GM19468 (cell line): ENCODE measurements at regions not wholly inside any gene's neighbourhood (a gene's known extent, or its start where the extent isn't known, plus 50 kb on each side); places are given as distances from the start of the nearest gene placed in this dataset.

Experiments
- ATAC-seq: cut with Tn5 transposase; IDR thresholded peaks from one replicate; pipeline ENCODE4 v1.9.1; 2021; ENCODE audit warnings: mild to moderate bottlenecking, moderate library complexity, moderate number of reproducible peaks; ENCODE audit not compliant: unreplicated experiment; ENCODE audit errors: extremely low read depth

DNA sequence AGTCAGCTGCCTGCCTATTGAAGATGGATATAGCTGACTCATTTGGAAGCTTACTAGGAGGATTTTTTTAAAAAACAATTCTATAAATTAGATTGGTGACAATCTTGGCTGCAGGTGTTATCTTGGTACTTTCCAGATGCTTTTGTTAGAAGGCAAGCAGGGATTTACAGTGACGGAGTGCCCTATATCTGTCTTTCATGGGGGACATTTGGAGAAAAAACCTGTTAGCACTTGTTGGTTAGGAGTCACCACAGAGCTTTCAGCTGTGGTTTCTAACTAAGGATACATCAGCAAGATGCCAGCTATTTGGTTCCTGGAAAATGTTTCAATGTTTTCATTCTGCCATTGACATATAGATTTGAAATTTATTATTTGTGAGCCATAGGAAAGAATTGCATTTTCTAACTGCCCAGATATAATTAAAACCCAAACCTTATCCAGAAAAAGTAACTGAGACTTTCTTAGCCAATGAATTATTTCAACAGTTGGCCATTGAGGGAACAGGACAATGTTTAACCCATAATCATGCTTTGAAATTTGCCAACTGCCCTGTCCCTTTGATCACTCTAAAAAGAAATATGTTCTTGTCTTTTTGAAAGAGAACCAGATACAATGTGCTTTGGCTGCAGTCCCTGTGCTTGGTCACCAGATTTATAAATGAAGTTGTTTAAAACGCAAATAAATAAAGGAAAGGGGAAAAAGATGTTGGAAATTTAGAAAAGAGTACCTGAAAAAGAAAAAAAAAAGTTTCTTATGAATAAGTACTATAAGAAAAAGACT, 761.0 kb upstream of the CXADR start:
- ATAC-seq = no peak

DNA sequence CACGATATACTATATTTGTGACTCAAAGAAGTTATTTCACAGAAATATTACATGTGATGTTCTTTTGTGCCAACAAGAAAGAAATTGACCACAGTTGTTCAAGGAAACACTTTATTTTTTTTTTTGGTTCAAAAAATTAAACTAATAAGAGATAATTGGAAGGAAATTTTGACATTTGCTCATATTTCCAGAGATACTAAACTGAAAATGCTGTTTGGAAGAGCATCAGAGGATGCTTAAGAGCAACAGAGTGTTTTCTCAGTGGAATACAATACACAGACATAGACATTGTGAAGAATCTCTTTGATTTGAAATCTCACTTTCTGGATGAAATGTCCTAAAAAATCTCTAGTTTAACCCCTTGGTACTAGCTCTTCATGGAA, 760.4 kb upstream of the CXADR start:
- no peak for ATAC-seq

DNA sequence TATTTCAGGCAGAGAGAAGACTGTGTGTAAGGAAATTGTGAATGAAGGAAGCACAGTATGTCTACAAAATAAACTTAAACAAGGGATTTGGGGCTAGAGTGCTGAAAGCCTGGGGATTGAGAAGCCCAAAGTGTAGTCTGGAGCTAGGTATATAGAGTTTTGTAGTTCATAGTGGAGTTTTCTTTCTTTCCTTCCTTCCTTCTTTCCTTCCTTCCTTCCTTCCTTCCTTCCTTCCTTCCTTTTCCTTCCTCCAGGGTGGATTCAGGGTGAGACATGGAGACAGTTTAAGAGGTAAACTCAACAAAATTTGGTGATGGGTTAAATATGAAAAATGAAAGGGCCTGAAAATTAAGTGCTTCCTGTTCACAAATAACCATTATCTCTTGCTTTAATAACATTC, 757.8 kb upstream of the CXADR start:
- no peak for ATAC-seq

DNA sequence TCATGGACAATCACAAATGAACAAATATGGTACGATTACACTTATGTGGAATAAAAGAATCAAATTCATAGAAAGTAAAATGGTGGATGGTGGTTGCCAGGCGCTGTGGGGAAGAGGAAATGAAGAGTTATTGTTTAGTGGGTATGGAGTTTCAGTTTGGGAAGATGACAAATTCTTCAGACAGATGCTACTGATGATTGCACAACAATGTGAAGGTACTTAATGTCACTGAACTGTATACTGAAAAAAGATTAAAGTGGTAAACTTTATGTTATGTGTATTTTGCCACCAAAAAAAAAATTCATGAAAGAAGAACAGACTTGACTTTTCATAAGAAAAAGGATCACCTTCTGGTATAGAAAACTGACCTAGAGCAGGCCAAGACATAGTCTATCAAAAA, 745.6 kb upstream of the CXADR start:
- no peak for ATAC-seq

DNA sequence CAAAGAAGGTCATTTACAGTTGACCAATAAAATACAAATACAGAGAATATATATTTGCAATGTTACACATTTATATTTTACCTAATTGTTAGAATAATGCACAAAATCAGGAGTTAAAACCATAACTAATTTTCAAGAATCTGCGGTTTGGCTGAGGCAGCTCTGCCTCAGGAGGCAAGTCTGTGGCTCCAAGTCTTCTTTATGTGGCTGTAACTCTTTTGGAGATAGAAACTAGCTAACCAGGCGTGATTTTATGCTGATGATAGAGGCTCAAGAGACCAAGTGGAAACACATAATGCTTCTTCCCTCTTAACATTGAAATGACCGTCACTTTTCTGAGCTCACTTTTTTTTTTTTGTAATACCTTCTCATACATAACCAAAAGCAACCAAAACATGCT, 744.7 kb upstream of the CXADR start:
- ATAC-seq = no peak

DNA sequence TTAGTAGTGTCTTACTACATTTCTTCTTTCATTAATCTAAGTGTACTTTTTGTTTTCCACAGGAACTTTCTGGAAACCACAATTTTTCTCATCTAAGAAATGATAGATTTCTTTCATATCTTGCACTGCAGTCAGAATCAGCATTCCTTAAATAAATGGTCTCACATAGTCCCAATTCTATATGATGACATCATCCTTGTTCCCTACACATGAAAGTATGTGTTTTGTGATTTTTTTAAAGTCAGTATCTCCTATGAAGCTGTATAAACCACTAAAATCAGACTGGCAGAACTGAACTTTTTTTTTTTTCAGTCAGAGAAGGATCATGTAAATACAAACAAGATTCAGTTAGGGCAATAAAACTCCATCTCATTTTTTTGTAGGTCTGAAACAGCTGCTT, 742.6 kb upstream of the CXADR start:
- ATAC-seq = no peak

DNA sequence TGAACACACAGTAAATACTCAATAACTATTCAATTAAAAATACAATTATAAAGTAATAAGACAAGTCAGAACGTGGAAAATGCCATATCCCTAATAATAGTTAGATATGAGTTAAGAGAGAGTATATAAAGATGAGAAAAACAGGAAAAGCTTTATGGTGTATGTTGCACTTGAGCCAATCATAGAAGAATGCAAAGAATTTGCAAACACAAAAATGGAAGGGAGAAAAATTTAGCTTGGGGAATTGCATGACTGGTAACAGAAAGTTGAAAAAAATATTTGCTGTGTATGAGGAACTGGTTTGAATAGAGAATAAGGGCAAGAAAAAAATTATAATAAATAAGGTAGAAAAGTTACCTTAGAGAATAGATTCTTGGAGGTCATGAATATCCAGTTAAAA, 739.6 kb upstream of the CXADR start:
- ATAC-seq = no peak

DNA sequence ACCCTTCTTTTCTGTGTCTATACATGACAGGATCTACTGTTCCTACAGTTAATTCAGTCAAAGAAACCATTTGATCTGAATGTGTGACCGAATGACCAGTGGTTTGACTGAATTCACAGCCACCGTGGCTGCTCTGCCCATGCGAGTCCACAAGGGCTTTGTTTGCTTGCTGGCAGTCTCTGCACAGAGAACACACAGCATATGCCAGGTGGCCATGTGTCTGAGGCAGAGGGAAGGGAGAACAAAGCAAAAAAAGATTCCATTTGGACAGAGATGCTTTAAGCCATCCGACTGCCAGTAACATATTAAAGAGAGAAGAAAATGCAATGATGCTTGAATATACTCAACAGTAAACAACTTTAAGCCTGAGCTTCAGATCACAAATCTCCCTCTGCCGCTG, 737.8 kb upstream of the CXADR start:
- ATAC-seq = no peak

DNA sequence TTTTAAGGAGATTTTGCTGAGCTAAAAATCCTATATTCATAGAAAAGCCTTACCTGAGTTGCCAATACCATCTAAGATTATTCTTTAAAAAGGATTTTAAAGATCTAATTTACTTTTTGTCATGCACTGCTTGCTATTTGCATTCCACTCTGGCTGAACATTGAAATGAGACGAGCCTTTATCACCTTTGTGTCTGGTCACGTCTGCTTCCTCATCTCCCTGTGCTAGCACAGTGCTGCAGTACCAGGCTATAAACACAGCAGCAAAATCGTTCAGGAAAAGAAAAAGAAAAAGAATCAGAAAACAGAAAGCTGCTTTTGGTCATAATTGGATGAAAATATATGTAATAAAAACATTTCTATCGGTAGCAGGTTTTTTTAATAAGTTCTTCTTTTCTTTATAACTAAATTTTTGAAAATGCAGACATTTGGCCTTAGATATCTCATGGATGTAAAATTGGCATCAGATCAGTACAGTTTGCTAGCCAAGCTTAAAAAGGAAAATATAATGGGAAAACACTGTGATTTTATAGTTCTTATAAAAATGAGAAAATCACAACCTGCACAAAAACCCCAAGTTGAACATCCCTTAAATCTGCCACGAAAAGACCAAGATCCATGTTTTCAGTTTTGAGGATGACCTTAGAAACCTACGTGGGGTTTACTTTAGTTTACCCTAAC, 735.7 kb upstream of the CXADR start:
- ATAC-seq = no peak

DNA sequence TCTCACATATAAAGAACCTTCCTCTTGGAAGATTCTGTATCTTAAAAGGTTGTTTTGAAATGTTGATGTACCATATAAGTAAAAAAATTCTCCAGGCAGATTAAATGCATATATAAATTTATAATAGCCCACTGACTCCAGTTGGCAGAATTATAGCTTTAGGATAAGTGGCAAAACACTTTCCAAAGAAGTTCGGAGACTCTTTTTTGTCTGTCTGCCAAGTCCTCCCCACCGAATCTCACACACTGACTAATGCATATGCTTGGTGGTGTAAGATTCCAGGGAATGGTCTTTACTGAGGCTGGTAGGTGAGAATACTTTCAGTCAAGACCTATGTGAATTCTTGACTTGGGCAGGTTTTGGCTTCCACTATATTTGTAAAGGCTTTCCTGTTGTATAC, 724.3 kb upstream of the CXADR start:
- no peak for ATAC-seq

DNA sequence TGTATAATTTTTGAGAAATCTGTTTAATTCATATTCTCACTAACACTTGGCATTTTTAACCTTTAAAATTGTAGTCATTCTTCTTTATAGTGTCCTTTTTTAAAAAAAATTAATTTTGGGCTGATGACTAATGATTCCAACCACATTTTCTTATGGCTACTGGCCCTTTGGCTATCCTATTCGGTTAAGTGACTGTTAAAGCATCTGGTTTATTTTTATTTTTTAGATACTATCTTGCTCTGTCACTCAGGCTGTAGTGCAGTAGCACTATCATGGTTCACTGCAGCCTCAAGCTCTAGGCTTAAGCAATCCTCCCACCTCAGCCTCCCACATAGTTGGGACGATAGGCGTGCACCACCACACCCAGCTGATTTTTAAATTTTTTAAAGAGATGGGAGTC, 723.2 kb upstream of the CXADR start:
- ATAC-seq = no peak

DNA sequence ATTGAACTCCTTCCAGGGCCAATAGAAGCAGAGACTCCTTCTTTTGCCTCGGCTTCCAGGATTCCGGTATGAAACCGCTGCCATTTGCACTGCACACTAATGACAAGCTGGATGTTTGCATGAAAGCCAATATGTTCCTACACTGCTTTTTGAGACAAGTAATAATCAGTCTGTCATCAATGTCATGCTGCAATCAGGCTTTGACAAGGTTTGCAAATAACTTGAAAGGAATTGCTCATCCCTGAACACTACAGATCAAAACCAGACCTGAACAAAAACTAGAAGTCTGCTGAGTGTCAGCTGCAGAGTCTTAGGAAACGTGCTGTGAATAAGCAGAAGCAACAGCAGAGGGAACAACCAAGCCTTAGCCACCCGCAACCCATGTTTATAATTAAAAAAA, 720.7 kb upstream of the CXADR start:
- ATAC-seq = no peak

DNA sequence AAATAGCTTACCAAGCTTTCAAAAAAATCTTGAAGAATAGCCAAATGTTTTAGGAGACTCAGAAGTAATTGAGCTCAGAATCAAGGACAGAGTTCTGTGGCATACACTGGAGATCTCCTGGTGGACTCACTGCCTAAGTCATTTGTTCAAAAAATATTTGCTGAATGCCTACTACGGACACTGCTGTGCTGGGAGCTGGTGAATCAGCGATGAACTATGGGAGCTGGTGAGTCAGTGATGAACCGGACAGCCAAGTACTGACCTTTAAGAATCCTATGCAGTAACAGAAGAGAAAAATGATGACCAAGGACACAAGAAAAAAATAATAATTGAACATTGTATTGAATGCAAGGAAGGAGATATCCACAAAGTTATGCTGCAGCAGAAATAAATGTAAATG, 717.9 kb upstream of the CXADR start:
- ATAC-seq = no peak

DNA sequence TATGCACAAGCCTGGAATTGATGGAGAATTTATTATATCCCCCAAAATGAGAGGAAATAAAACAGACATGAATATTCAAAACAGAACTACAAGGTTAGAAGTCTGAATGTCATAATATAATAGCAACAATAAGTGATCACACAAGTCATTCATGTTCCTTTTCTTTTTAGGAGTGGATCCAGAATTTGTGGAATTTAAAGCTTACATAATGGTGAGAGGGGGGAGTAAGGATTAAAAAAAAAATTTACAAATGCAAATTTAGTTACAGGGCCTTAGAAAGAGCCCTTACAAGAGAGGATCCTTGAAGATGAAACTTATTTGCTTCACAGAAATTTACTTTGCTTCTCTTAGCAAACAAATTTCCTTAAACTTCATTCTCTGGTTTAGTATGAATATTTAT, 716.1 kb upstream of the CXADR start:
- ATAC-seq = no peak

DNA sequence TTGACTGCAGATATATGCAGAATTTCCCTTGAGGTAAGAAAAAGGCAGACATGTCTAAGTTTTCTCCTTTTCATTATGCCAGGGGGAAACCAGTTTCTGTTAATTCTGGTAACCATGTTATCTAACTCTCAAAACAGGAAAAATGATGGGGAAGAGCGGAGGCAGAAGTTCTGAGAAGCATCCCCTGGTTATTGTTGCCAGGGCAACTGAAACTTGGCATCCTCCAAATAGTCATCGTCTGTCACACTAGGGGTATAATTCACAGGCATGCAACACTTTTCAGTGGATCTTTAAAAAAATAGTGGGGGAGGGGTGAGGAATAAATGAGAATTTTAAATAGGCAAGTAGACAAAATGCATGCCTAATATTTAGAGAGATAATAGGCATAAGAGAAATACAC, 715.3 kb upstream of the CXADR start:
- no peak for ATAC-seq

DNA sequence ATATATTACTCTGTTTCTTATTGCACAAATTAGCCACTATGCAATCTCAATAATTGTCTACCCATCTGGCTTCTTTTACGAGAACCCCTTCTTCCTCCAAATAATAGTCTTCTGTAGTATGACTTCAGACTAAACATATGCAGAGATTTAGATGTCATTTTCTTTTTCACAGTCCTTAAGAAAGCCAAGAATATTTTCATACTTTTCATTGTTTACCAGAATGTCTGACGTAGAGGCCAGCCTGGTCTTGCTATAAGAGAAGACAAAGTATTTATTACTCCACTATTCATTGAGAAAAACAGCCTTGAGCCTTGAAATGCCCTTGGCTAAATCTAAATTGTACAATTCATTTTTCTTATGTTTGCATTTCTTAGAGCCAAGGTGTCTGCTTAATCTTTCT, 714.9 kb upstream of the CXADR start:
- ATAC-seq = no peak

DNA sequence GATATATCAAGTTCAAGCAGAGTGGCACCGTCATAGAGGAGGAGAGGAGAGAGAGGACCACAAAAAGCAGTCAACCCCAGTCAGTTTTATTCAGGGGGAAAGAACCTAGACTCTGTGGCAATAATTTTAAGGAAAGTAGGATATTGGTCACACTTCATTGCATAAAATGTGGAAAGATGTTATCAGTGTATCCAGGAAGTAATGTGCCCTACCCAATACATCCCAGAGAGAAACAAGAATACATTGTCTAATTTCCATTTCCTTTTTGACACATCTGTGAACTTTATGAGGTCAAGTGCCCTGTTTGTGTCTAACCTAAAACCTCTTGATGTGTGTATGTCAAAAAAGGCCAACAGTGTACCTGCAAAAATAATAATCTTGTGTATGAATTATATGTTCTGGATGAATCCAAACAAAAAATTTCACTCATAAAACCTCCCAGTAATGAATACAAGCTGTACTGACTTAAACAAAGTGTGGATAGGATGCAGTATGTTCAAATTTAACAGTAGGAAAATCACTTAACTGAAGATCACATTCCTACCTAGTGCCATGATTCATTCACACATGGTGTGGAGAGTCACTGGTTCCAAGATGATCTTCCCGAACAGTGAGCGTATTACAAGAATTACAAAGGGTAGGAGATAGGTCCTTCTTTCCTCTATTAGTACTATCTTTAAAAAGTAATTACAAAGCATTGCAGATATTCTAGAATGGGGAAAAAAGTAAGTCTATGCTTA, 712.1 kb upstream of the CXADR start:
- ATAC-seq = no peak

DNA sequence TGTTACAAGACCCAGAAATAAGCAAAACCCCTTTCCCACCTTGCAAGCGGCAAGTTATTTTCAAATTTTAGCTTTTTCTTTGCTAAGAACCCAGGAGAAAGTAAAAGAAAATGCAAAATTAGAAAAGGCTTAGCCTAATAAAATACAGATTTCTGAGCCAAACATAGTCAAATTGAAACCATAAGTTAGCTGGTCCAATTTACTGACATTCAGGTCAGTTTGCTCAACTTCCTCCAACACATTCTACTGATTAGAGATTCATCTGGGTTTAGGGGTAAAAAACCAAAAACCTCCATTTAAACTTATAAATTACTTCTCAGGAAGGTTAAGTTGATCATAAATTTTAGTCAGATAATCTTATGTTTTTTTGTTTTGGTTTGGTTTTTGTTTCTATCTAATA, 701.8 kb upstream of the CXADR start:
- ATAC-seq = no peak

DNA sequence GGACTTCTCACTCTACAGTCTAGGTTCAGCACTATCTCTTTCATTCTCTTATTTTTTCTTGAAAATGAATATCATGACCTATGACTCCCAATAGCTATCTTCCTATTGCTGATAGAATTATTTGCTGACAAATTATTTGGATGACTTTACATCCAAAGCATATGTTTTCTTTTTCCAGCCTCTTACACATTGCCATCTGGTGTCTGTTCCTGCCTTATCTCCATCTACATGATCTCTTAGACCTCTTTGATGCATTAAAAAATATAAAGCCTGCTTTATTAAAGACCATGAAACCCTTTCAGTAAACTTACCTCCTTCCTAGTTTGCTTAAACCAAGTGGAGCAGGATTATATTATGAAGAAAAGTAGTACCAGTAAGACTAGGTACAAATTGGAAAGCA, 700.9 kb upstream of the CXADR start:
- ATAC-seq = no peak

DNA sequence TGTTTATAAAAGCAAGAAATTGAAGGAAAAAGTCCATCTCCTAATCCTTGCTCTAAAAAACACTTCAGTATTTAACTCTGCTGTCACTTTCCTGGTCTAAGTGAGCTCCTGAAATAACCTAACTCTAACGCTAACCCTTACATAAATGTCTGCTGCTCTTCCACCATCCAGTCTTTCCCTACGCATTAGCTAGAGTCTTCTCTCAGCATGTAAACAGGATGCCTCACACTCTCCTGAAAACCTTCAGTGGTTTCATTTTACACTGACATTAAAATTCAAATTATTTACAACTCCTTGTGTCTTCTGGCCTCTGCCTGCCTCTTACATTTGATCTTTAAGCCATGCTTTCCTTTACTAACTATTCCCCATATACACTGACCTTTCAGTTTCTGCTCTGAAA, 697.6 kb upstream of the CXADR start:
- ATAC-seq = no peak

DNA sequence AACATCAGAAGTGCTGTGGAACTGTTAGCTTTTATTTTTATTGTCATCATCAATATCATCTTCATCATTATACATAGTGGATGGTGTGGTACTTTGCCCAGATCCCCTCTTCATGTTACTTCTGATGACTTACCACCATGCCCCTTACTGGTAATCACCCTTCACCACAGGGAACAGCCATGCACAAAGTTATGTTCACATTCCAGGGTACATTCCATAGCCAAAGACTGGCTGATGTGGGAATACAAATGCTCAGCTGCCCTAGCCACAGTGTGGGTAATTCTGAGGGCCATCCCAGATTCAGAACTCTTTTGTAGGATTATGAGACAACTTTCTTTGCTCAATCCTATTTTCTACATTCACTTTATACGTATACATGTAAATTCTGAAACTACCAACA, 691.3 kb upstream of the CXADR start:
- ATAC-seq = no peak

DNA sequence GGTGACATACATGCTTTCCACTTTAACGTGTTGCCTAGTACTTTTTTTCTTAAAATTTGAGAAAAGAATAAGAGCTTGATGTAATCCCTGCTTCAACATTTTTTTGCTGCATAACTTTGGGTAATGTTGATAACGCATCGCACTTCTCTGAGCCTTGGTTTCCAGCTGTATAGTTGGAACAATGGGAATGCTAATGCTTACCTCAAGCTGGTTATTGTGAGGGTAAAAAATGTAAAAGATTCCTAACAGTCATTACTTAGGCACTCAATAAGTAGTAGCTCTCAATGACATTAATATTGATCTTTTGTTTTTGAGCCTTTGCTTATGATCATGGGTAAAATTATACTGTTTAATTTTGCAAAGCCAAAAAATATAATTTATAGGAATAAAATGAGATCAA, 683.3 kb upstream of the CXADR start:
- ATAC-seq = no peak
